ENCODE measurements at regions not wholly inside any gene's neighbourhood (a gene's known extent, or its start where the extent isn't known, plus 50 kb on each side); places are given as distances from the start of the nearest gene placed in this dataset.

GRCh38 chr7:14092331-14092730, 102.9 kb upstream of the ETV1 start:
- H3K9ac ChIP-seq (ENCODE audit: low read length): no peak overlapping the region
- no peak overlapping the region for H3K4me3 ChIP-seq (ENCODE audit: insufficient read depth in 1 of 2, low read depth in 1 of 2, low read length in 2 of 2)
- no peaks in the 10 kb centered on the region for H3K79me1 ChIP-seq (replicated peaks; ENCODE audit: low read length, poor library complexity, severe bottlenecking)
- no peak overlapping the region for H4K91ac ChIP-seq (ENCODE audit: low read length)
- H2BK120ac ChIP-seq (ENCODE audit: low read depth, low read length): no peak overlapping the region
- H4K8ac ChIP-seq (ENCODE audit: low read length): no peak overlapping the region
- no peak overlapping the region for H3K23ac ChIP-seq (ENCODE audit: low read length in 2 of 2)
- H2BK5ac ChIP-seq (ENCODE audit: low read depth, low read length, poor library complexity, severe bottlenecking): no peak overlapping the region
- peaks cover 7% of the 10 kb centered on the region for H3K9me3 ChIP-seq (ENCODE audit: control insufficient read depth, low read length)
- no peak overlapping the region for H2BK12ac ChIP-seq (ENCODE audit: low read length in 2 of 2)
- no peak overlapping the region for H3K4ac ChIP-seq (ENCODE audit: low read depth in 1 of 2, low read length in 2 of 2)
- H3K4me2 ChIP-seq (ENCODE audit: low read length, poor library complexity, severe bottlenecking): no peak overlapping the region
- DNase-seq: no peak
- H3K27me3 ChIP-seq (ENCODE audit: control insufficient read depth in 1 of 2, insufficient read depth in 1 of 2, low read length in 2 of 2): no peaks in the 10 kb centered on the region
- H2AK5ac ChIP-seq (ENCODE audit: low read length, severe bottlenecking): no peak overlapping the region
- WGBS: no CpG with 5 or more reads among the region's 1 CpG
- H3K14ac ChIP-seq (ENCODE audit: low read length in 2 of 2): no peak overlapping the region
- no peak overlapping the region for H3K27ac ChIP-seq (ENCODE audit: low read length, poor library complexity, severe bottlenecking)
- H2AFZ ChIP-seq (ENCODE audit: low read depth, low read length): no peak overlapping the region
- H3K18ac ChIP-seq (ENCODE audit: low read depth in 1 of 2, low read length in 2 of 2): no peak overlapping the region
- no peaks in the 10 kb centered on the region for H3K4me1 ChIP-seq (ENCODE audit: control insufficient read depth, insufficient read depth, low read depth, low read length)
- H3K36me3 ChIP-seq (ENCODE audit: control insufficient read depth in 1 of 2, insufficient read depth in 2 of 2, low read depth in 1 of 2, low read length in 2 of 2): no peaks in the 10 kb centered on the region
- no peak overlapping the region for H2BK15ac ChIP-seq (ENCODE audit: low read depth, poor library complexity, severe bottlenecking)

GRCh38 chr7:14085901-14086300, 96.4 kb upstream of the ETV1 start:
- Histone ChIP-seq H3K18ac (ENCODE audit: low read depth in 1 of 2, low read length in 2 of 2) (no peak overlapping the region), H3K4ac (ENCODE audit: low read depth in 1 of 2, low read length in 2 of 2) (no peak overlapping the region)

GRCh38 chr7:14083761-14084160, 94.3 kb upstream of the ETV1 start:
- no peaks in the 10 kb centered on the region for H3K79me1 ChIP-seq (replicated peaks; ENCODE audit: low read length, poor library complexity, severe bottlenecking)
- H3K4me1 ChIP-seq (ENCODE audit: control insufficient read depth, insufficient read depth, low read depth, low read length): no peaks in the 10 kb centered on the region
- H3K9ac ChIP-seq (ENCODE audit: low read length): no peak overlapping the region
- H3K36me3 ChIP-seq (ENCODE audit: control insufficient read depth in 1 of 2, insufficient read depth in 2 of 2, low read depth in 1 of 2, low read length in 2 of 2): no peaks in the 10 kb centered on the region
- H2BK15ac ChIP-seq (ENCODE audit: low read depth, poor library complexity, severe bottlenecking): no peak overlapping the region
- no peak overlapping the region for H3K27ac ChIP-seq (ENCODE audit: low read length, poor library complexity, severe bottlenecking)
- no peak overlapping the region for H2AK5ac ChIP-seq (ENCODE audit: low read length, severe bottlenecking)
- no peak overlapping the region for H2BK120ac ChIP-seq (ENCODE audit: low read depth, low read length)
- H2BK12ac ChIP-seq (ENCODE audit: low read length in 2 of 2): no peak overlapping the region
- H3K4ac ChIP-seq (ENCODE audit: low read depth in 1 of 2, low read length in 2 of 2): no peak overlapping the region
- H4K91ac ChIP-seq (ENCODE audit: low read length): no peak overlapping the region
- no peak overlapping the region for H3K18ac ChIP-seq (ENCODE audit: low read depth in 1 of 2, low read length in 2 of 2)
- no peak for DNase-seq
- no peak overlapping the region for H2AFZ ChIP-seq (ENCODE audit: low read depth, low read length)
- H3K23ac ChIP-seq (ENCODE audit: low read length in 2 of 2): no peak overlapping the region
- 88% methylated on average over 2 of the region's 2 CpGs for WGBS
- H2BK5ac ChIP-seq (ENCODE audit: low read depth, low read length, poor library complexity, severe bottlenecking): no peak overlapping the region
- no peak overlapping the region for H4K8ac ChIP-seq (ENCODE audit: low read length)
- no peaks in the 10 kb centered on the region for H3K27me3 ChIP-seq (ENCODE audit: control insufficient read depth in 1 of 2, insufficient read depth in 1 of 2, low read length in 2 of 2)
- no peak overlapping the region for H3K14ac ChIP-seq (ENCODE audit: low read length in 2 of 2)
- H3K4me2 ChIP-seq (ENCODE audit: low read length, poor library complexity, severe bottlenecking): no peak overlapping the region
- H3K4me3 ChIP-seq (ENCODE audit: insufficient read depth in 1 of 2, low read depth in 1 of 2, low read length in 2 of 2): no peak overlapping the region
- peaks cover 43% of the 10 kb centered on the region for H3K9me3 ChIP-seq (ENCODE audit: control insufficient read depth, low read length)

More at GRCh38 chr7:14085901-14086300, 96.4 kb upstream of the ETV1 start:
- no peak overlapping the region for H3K27ac ChIP-seq (ENCODE audit: low read length, poor library complexity, severe bottlenecking)
- no peak overlapping the region for H2AFZ ChIP-seq (ENCODE audit: low read depth, low read length)
- no peak overlapping the region for H2BK120ac ChIP-seq (ENCODE audit: low read depth, low read length)
- DNase-seq: peak; percentile 4
- H3K14ac ChIP-seq (ENCODE audit: low read length in 2 of 2): no peak overlapping the region
- H2AK5ac ChIP-seq (ENCODE audit: low read length, severe bottlenecking): no peak overlapping the region
- 86% methylated on average over 1 of the region's 1 CpG for WGBS
- no peak overlapping the region for H2BK15ac ChIP-seq (ENCODE audit: low read depth, poor library complexity, severe bottlenecking)
- H3K79me1 ChIP-seq (replicated peaks; ENCODE audit: low read length, poor library complexity, severe bottlenecking): no peaks in the 10 kb centered on the region
- H2BK5ac ChIP-seq (ENCODE audit: low read depth, low read length, poor library complexity, severe bottlenecking): no peak overlapping the region
- no peak overlapping the region for H3K23ac ChIP-seq (ENCODE audit: low read length in 2 of 2)
- H3K4me1 ChIP-seq (ENCODE audit: control insufficient read depth, insufficient read depth, low read depth, low read length): no peaks in the 10 kb centered on the region
- no peak overlapping the region for H4K91ac ChIP-seq (ENCODE audit: low read length)
- H3K36me3 ChIP-seq (ENCODE audit: control insufficient read depth in 1 of 2, insufficient read depth in 2 of 2, low read depth in 1 of 2, low read length in 2 of 2): no peaks in the 10 kb centered on the region
- H3K4me3 ChIP-seq (ENCODE audit: insufficient read depth in 1 of 2, low read depth in 1 of 2, low read length in 2 of 2): no peak overlapping the region
- no peak overlapping the region for H2BK12ac ChIP-seq (ENCODE audit: low read length in 2 of 2)
- peaks cover 43% of the 10 kb centered on the region for H3K9me3 ChIP-seq (ENCODE audit: control insufficient read depth, low read length)
- no peak overlapping the region for H3K4me2 ChIP-seq (ENCODE audit: low read length, poor library complexity, severe bottlenecking)
- H3K27me3 ChIP-seq (ENCODE audit: control insufficient read depth in 1 of 2, insufficient read depth in 1 of 2, low read length in 2 of 2): no peaks in the 10 kb centered on the region
- H3K9ac ChIP-seq (ENCODE audit: low read length): no peak overlapping the region
- no peak overlapping the region for H4K8ac ChIP-seq (ENCODE audit: low read length)

- no peak overlapping the region for H2BK12ac ChIP-seq (ENCODE audit: low read length in 2 of 2)
- H3K79me1 ChIP-seq (replicated peaks; ENCODE audit: low read length, poor library complexity, severe bottlenecking): no peaks in the 10 kb centered on the region
- DNase-seq: no peak
- no peak overlapping the region for H3K4me3 ChIP-seq (ENCODE audit: insufficient read depth in 1 of 2, low read depth in 1 of 2, low read length in 2 of 2)
- H3K27me3 ChIP-seq (ENCODE audit: control insufficient read depth in 1 of 2, insufficient read depth in 1 of 2, low read length in 2 of 2): no peaks in the 10 kb centered on the region
- no peak overlapping the region for H3K18ac ChIP-seq (ENCODE audit: low read depth in 1 of 2, low read length in 2 of 2)
- no peaks in the 10 kb centered on the region for H3K9me3 ChIP-seq (ENCODE audit: control insufficient read depth, low read length)
- H2BK120ac ChIP-seq (ENCODE audit: low read depth, low read length): no peak overlapping the region
- H3K4me1 ChIP-seq (ENCODE audit: control insufficient read depth, insufficient read depth, low read depth, low read length): no peaks in the 10 kb centered on the region
- no peak overlapping the region for H3K23ac ChIP-seq (ENCODE audit: low read length in 2 of 2)
- no peak overlapping the region for H3K27ac ChIP-seq (ENCODE audit: low read length, poor library complexity, severe bottlenecking)
- H4K8ac ChIP-seq (ENCODE audit: low read length): no peak overlapping the region
- H4K91ac ChIP-seq (ENCODE audit: low read length): no peak overlapping the region
- no peak overlapping the region for H3K4me2 ChIP-seq (ENCODE audit: low read length, poor library complexity, severe bottlenecking)
- no peak overlapping the region for H2AFZ ChIP-seq (ENCODE audit: low read depth, low read length)
- no peak overlapping the region for H3K4ac ChIP-seq (ENCODE audit: low read depth in 1 of 2, low read length in 2 of 2)
- H3K36me3 ChIP-seq (ENCODE audit: control insufficient read depth in 1 of 2, insufficient read depth in 2 of 2, low read depth in 1 of 2, low read length in 2 of 2): no peaks in the 10 kb centered on the region
- H3K14ac ChIP-seq (ENCODE audit: low read length in 2 of 2): no peak overlapping the region
- H3K9ac ChIP-seq (ENCODE audit: low read length): no peak overlapping the region
- no peak overlapping the region for H2BK15ac ChIP-seq (ENCODE audit: low read depth, poor library complexity, severe bottlenecking)
- no peak overlapping the region for H2AK5ac ChIP-seq (ENCODE audit: low read length, severe bottlenecking)
- H2BK5ac ChIP-seq (ENCODE audit: low read depth, low read length, poor library complexity, severe bottlenecking): no peak overlapping the region
These were observed 84.5 kb upstream of the ETV1 start for GRCh38 chr7:14073988-14074387.
